Heart left ventricle (tissue), 13 donors: ENCODE measurements at regions not wholly inside any gene's neighbourhood (a gene's known extent, or its start where the extent isn't known, plus 50 kb on each side); places are given as distances from the start of the nearest gene placed in this dataset.

Experiments
- POLR2A ChIP-seq, 2 donors: fragments of 450-650 bp; IDR thresholded peaks; one replicate each; pipeline ENCODE4 v1.6.1; 2017; ENCODE audit warnings: antibody characterized with exemption in 2 of 2, mild to moderate bottlenecking in 2 of 2, moderate library complexity in 2 of 2
- TF ChIP-seq, protein P1 (sequence below), 12 donors: fragments of 200-600 bp; sonication (generic) in 4 of 12; IDR thresholded peaks; one replicate each; pipeline versions ENCODE4 v1.5.0 to v1.8.0; 2018 to 2022; ENCODE audit warnings: antibody characterized with exemption in 12 of 12, mild to moderate bottlenecking in 5 of 12
- donor health status: ischemic (EF 13 %, LVEDD 7.1; RV severe dilation, severe dysfunction).
- donor health status: DM: no; HTN: yes; CAD: no.
- donor health status: DM: no; HTN: no; CAD: no.
- donor health status: ischemic (EF 25% LVEDD 6.9; RV normal size, moderate dysfunction).
- donor health status: ischemic (EF 25% LVEDD 5.7; RV mildly dilated, moderate dysfunction).
- donor health status: ischemic (EF 35%, LVEDD 5.7; RV mildly dilated, moderate dysfunction).
- donor health status: nonischemic (EF 11% LVEDD 7.7; RV severe dilation, severe dysfunction).
- donor health status: DM: yes; HTN: yes; CAD: no.
- donor health status: PGD.
- donor health status: ischemic (EF 29% LVEDD 5.4; RV normal size, mild dysfunction).
- donor health status: nonischemic (EF 23%, LVEDD 6.1; RV moderate dilation, normal function).

DNA sequence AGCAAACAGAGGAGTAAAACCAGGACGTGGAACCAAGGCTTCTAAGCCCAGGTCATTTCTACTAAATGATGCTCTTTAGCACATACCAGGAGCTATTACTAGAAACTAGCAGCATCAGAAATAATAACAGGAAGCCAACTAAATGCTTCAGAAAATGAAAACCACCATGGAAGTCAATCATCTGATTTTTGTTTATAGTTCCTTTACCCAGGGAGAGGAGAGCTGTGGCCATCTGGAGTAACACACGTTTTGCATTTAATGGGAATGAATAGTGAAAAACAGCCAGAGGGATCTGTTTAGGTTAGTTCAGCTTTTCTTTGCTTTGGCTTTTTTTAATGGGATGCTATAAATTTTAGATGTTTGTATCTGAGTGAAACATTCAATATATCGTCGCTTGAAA is 250.7 kb upstream of the ARHGAP20 start:
- TF ChIP-seq POLR2A (IDR thresholded peaks at IDR 0.05): no peak
- TF ChIP-seq, protein P1, sequence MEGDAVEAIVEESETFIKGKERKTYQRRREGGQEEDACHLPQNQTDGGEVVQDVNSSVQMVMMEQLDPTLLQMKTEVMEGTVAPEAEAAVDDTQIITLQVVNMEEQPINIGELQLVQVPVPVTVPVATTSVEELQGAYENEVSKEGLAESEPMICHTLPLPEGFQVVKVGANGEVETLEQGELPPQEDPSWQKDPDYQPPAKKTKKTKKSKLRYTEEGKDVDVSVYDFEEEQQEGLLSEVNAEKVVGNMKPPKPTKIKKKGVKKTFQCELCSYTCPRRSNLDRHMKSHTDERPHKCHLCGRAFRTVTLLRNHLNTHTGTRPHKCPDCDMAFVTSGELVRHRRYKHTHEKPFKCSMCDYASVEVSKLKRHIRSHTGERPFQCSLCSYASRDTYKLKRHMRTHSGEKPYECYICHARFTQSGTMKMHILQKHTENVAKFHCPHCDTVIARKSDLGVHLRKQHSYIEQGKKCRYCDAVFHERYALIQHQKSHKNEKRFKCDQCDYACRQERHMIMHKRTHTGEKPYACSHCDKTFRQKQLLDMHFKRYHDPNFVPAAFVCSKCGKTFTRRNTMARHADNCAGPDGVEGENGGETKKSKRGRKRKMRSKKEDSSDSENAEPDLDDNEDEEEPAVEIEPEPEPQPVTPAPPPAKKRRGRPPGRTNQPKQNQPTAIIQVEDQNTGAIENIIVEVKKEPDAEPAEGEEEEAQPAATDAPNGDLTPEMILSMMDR (IDR thresholded peaks at IDR 0.05): no peak
